ENCODE measurements at regions not wholly inside any gene's neighbourhood (a gene's known extent, or its start where the extent isn't known, plus 50 kb on each side); places are given as distances from the start of the nearest gene placed in this dataset.

GRCh38 chr2:53006980-53007379 lies 760.6 kb upstream of the CHAC2 start:
- no peak for DNase-seq

GRCh38 chr2:53004413-53004812 lies 763.2 kb upstream of the CHAC2 start:
- no peak for DNase-seq

- no peak for DNase-seq
Observed at GRCh38 chr2:52995424-52995823, 772.2 kb upstream of the CHAC2 start.

DNA sequence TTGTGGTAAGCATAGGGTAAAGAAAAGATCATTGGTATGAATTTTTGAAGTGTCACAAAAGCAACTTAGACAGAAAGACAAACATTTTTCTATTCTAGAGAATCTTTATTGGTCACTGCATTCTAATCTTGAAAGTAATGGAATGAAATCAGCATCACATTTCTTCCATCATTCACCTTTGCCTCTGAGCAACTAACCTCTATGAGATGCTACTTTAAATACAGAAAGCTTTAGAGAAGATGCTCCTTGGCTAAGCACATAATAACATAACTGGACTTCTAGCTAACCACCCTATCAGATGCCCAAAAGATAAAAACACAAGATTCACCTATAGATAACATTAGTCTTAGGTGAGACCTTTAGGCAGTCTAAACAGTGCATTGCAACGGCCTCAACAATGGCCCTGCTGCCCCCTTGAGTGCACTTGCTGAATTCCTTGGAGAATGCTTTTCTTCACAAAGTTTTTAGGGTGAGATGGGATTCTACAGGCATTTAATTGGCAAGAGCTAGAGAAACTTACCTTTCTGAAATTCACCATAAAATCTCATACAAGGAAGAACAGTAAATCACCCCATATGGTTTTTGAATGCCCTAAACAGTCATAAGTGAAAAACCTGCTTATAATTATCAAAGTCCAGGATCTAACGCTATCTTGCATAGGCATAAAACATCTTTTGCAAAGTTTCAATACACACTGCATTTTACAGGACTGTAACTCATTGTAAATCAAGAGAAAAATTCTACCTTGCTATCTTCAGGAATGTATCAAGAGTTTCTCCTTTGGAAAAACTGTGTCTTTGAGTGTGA lies 791.3 kb upstream of the CHAC2 start:
- no peak for DNase-seq

DNA sequence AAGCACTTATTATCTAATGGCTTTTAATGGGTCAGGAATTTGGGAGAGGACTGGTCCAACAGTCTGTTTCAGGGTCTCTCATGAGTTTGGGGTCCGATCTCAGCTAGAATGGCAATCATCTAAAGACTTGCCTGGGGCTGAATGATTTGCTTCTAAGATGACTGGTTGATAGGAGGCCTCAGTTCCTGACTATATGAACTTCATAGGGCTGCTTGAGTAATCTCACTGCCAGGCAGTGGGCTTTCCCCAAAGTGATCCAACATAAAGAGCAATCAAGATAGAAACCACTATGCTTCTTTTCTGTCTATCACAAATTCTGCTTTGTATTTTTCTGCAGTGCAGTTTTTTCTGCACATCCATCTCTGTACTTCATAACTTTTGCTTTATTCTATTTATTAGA lies 793.5 kb upstream of the CHAC2 start:
- DNase-seq = no peak

GRCh38 chr2:52970642-52971041 lies 797.0 kb upstream of the CHAC2 start:
- no peak for DNase-seq

GRCh38 chr2:52968043-52968442 lies 799.6 kb upstream of the CHAC2 start:
- no peak for DNase-seq

GRCh38 chr2:52964916-52965530 lies 802.6 kb upstream of the CHAC2 start:
- DNase-seq = no peak

- DNase-seq = no peak
Observed at GRCh38 chr2:52961403-52961802, 806.2 kb upstream of the CHAC2 start.

DNA sequence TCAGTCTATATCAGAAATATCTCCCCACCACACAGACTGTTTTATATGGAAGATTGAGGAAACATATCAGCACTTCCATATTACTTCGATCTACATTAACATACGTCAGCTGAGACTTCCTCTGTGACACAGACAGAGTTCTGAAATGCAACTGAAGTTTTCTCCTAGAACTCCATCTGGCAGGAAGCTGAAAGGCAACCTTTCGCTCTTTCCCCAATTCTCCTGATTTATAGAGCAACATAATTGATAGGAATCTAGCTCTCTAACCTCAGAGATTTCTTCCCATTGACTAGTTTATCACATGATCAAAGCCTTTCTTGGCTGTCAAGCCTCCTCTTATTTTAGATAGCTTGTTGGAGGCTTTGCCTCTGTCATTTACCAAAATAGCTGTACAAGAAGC lies 806.7 kb upstream of the CHAC2 start:
- no peak for DNase-seq

DNA sequence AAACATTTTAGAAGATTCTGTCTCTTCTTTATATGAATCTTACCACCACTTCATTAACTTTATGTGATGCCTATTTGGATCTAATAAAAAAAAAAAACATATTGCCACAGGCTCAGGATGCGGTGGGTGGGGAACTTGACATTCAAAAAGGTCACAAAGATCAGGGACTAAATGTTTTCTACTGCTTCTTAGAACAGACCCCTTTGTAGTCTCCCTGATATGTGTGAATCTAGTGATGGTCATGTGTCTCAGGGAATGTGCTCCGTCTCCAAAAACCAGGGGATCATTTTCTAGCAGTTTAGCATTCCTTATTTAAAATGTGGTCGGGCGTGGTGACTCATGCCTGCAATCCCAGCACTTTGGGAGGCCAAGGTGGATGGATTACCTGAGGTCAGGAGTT lies 807.8 kb upstream of the CHAC2 start:
- DNase-seq = no peak

DNA sequence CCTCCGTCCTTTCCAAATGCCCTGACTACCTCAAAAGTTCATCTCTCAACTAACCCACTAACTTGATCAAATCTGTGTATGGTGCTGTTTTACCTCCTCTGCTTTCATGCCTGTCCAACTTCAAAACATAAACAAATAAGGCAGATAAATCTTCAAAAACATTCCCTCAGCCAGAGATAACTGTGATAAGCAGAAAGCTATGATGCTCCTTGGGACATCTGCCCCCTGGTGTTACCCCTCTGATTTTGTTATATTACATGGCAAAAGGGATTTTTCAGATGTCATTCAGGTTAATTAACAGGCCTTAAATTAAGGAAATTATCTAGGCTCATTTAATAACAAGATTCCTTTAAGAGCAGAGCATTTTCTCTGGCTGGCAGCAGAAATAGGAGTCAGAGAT lies 810.8 kb upstream of the CHAC2 start:
- DNase-seq = no peak

DNA sequence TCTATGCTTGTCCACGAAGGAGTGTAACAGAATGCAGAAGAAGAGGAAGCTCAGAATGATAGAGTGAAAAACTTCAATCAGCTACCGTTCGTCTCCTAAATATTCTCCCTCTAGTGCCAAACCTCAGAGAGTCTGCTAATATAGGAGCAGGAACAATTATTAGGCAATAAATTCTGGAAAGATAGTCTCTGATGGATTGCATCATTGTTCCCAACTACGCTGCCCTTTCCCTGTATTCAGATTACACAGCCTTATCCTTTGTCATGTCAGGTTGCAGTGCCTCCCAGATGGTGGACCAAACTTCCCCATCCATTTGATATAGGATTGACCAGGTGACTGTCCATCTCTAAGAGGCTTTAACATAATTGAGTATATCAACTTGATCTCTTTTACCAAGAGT lies 811.5 kb upstream of the CHAC2 start:
- DNase-seq = no peak

- DNase-seq = no peak
Observed at GRCh38 chr2:52955079-52955478, 812.5 kb upstream of the CHAC2 start.

DNA sequence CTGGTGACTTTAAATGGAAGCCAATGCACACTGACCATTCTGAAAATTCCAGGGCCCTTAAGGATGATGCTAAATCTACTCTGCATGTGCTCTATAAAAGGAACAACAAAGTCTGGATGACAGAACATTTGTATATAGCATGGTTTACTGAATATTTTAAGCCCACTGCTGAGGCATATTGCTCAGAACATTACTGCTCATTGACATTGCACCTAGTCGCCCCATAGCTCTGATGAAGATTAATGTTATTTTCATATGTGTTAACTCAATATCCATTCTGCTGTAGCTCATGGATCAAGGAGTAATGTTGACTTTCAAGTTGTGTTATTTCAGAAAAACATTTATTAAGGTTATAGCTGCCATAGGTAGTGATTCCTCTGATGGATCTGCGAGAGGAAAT lies 827.5 kb upstream of the CHAC2 start:
- no peak for DNase-seq

GRCh38 chr2:52939250-52939649 lies 828.4 kb upstream of the CHAC2 start:
- no peak for DNase-seq

DNA sequence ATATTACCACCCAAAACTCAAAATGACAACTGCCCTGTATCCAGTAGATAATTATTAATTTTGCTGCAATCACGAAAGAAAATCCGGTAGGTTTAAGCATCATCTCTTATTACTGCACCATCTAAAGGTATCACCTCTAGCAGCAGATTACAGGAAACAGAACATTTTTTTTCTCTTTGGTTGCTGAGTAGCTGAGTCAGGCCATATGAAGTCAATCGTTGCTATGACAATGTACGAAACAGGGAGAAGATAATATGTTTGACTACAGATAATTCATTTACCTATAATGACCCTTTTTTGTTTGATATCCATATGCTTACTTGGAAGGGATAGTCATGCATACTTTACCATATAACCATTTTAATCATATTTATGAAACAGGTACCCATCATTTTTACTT lies 831.6 kb upstream of the CHAC2 start:
- no peak for DNase-seq

- DNase-seq = no peak
Observed at GRCh38 chr2:52934920-52935640, 832.5 kb upstream of the CHAC2 start.

DNA sequence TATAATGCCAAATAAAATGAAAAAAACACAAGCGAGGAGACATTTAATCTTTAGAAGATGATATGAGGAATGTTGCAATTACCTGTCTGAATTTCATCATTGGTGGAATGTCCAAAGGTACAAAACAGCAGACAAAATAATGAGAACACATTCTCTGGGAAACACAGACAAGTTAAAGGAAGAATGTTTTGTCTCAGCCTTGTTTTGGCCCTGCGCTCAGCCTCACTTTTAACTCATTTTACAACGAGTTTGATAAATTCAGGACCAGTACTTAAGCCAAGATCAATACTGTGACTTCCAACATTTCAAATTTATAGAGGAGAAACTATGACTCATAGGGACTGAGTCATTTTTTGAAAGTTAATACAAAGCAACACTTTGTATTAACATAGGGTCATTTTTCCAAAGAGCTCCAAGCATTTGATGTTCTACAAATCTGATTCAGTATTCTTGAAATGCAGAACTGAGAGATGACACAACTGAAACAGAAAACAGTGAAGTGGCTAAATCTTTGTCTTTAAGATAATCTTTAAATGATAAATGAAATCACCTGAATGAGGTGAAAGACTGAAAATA lies 833.2 kb upstream of the CHAC2 start:
- DNase-seq = no peak

- no peak for DNase-seq
Observed at GRCh38 chr2:52933878-52934277, 833.7 kb upstream of the CHAC2 start.

GRCh38 chr2:52931660-52932059 lies 835.9 kb upstream of the CHAC2 start:
- no peak for DNase-seq

GRCh38 chr2:52929412-52929811 lies 838.2 kb upstream of the CHAC2 start:
- DNase-seq = no peak

DNA sequence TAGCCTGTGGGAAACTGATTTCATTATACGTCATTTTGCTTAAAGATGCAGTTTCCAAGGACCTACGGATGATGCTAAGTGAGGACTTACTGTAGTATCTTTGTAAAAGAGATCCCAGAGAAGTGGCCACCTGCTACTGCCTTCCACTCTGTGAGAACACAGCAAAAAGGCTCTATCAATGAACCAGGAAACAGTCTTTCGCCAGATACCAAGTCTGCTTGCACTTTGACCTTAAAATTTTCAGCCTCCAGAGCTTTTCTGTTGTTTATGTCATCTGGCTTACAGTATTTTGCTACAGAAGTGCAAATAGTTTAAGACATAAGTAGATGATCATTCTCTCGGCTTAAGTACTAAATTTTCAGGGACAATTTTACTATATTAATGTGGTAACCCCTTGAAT lies 847.9 kb upstream of the CHAC2 start:
- no peak for DNase-seq

GRCh38 chr2:52918551-52918950 lies 849.1 kb upstream of the CHAC2 start:
- DNase-seq = no peak

All from activated naive CD4-positive, alpha-beta T cell treated with Interleukin-2 at 50 U/mL for 16 hours (primary cell).